Prostate gland (tissue), 2 donors: ENCODE measurements at regions not wholly inside any gene's neighbourhood (a gene's known extent, or its start where the extent isn't known, plus 50 kb on each side); places are given as distances from the start of the nearest gene placed in this dataset.

Source experiments
- CTCF ChIP-seq, 4 experiments: fragments of 200-600 bp in 2 of 4; fragments of 450-650 bp in 2 of 4; sonication (generic) in 2 of 4; IDR thresholded peaks; 1 replicate in 3 of 4; 2 replicates in 1 of 4; pipeline ENCODE4 v1.5.1; 2016 to 2019; ENCODE audit warnings: antibody characterized with exemption in 4 of 4, mild to moderate bottlenecking in 2 of 4, moderate library complexity in 2 of 4
- POLR2A ChIP-seq: fragments of 450-650 bp; IDR thresholded peaks from one replicate; pipeline ENCODE4 v1.6.1; 2016; ENCODE audit warnings: antibody characterized with exemption, mild to moderate bottlenecking
- POLR2AphosphoS5 ChIP-seq: sonication (generic); formaldehyde crosslinking; IDR thresholded peaks from one replicate; pipeline ENCODE4 v1.6.1; 2017; ENCODE audit warnings: antibody characterized with exemption

GRCh38 chr18:24875777-24876176 is 415.3 kb downstream of the HRH4 start:
- no peak for TF ChIP-seq POLR2A
- no peak for TF ChIP-seq CTCF (IDR thresholded peaks at IDR 0.05)
- no peak for TF ChIP-seq POLR2AphosphoS5
